IMR-90 (cell line): ENCODE measurements at regions not wholly inside any gene's neighbourhood (a gene's known extent, or its start where the extent isn't known, plus 50 kb on each side); places are given as distances from the start of the nearest gene placed in this dataset.

Experiments
- BHLHE40 ChIP-seq: fragments of 150-350 bp; IDR thresholded peaks from 2 replicates; pipeline ENCODE4 v1.6.1; 2016; ENCODE audit warnings: mild to moderate bottlenecking, low read depth, low read length
- CHD1 ChIP-seq: IDR thresholded peaks from 2 replicates; pipeline ENCODE4 v1.6.1; 2012; ENCODE audit warnings: low read depth, low read length, improper control_type of control experiment
- CTCF ChIP-seq: conservative IDR thresholded peaks from 2 replicates; pipeline ENCODE4 v1.5.1; 2012; ENCODE audit warnings: mild to moderate bottlenecking, low read depth, low read length, improper control_type of control experiment
- ELK1 ChIP-seq: fragments of 150-350 bp; IDR thresholded peaks from 2 replicates; pipeline ENCODE4 v1.6.1; 2016; ENCODE audit warnings: low read depth, mild to moderate bottlenecking, low read length, moderate library complexity, borderline replicate concordance
- RCOR1 ChIP-seq: IDR thresholded peaks from 2 replicates; pipeline ENCODE4 v1.6.1; 2012; ENCODE audit warnings: mild to moderate bottlenecking, low read length, improper control_type of control experiment; ENCODE audit not compliant: insufficient replicate concordance
- RFX5 ChIP-seq: IDR thresholded peaks from 2 replicates; pipeline ENCODE4 v1.8.0; 2012; ENCODE audit warnings: low read depth, mild to moderate bottlenecking, low read length, moderate library complexity
- USF2 ChIP-seq: fragments of 150-350 bp; IDR thresholded peaks from 2 replicates; pipeline ENCODE4 v1.6.1; 2017; ENCODE audit warnings: mild to moderate bottlenecking, antibody characterized with exemption, low read length, low read depth

GRCh38 chr20:48040491-48040890 is 255.2 kb upstream of the SULF2 start:
- no peak for TF ChIP-seq USF2
- no peak for TF ChIP-seq RCOR1
- no peak for TF ChIP-seq CHD1
- TF ChIP-seq CTCF, result no peak
- TF ChIP-seq RFX5, result no peak
- TF ChIP-seq ELK1, result no peak
- TF ChIP-seq BHLHE40, result no peak
